ENCODE measurements at regions not wholly inside any gene's neighbourhood (a gene's known extent, or its start where the extent isn't known, plus 50 kb on each side); places are given as distances from the start of the nearest gene placed in this dataset.

DNA sequence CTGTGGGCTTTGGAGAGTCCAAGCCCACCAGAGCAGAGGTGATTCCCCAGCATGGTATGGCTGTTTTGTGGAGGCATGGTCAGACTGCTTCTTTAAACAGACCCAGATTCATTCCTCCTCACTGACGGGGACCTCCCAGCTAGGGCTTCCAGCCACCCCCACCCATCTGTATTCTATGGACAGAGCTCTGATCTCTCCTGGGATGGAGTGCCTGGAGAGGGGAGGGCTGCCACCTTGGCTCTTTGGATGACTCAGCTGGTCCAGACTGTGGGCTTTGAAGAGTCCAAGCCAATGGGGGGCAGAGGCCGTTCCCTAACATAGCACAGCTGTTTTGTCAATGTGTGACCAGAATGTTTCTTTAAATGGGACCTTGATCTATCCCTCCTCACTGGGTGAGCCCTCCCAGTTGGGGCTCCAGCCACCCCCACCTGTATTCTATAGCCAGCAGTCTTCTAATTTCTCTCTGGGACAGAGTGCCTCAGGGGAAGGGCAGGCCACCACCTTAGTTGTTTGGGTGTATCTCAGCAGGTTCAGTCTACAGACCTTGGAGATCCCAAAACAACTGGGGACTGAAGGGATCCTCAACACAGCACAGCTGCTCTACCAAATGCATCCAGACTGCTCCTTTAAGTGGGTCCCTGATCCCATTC, 122.0 kb upstream of the OSTN start:
- no peaks in the 10 kb centered on the region for H3K4me1 Mint-ChIP-seq (ENCODE audit: low read depth, unreplicated experiment)
- CTCF ChIA-PET, result interaction anchor here (0.5 kb wide), 1 partner anchor 1875 kb away, joined by 3 read pairs; no protein-coding TSS in a partner anchor
- TF ChIP-seq, protein P1, sequence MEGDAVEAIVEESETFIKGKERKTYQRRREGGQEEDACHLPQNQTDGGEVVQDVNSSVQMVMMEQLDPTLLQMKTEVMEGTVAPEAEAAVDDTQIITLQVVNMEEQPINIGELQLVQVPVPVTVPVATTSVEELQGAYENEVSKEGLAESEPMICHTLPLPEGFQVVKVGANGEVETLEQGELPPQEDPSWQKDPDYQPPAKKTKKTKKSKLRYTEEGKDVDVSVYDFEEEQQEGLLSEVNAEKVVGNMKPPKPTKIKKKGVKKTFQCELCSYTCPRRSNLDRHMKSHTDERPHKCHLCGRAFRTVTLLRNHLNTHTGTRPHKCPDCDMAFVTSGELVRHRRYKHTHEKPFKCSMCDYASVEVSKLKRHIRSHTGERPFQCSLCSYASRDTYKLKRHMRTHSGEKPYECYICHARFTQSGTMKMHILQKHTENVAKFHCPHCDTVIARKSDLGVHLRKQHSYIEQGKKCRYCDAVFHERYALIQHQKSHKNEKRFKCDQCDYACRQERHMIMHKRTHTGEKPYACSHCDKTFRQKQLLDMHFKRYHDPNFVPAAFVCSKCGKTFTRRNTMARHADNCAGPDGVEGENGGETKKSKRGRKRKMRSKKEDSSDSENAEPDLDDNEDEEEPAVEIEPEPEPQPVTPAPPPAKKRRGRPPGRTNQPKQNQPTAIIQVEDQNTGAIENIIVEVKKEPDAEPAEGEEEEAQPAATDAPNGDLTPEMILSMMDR (IDR thresholded peaks at IDR 0.05; ENCODE audit: unreplicated experiment), result no peak
- no peak overlapping the region for H3K4me3 Mint-ChIP-seq (ENCODE audit: low read depth, unreplicated experiment)
- no peaks in the 10 kb centered on the region for H3K27me3 Mint-ChIP-seq (ENCODE audit: unreplicated experiment)
- no TSS peak for BruUV-seq (replicated peaks)
- H3K9me3 Mint-ChIP-seq (ENCODE audit: low read depth, unreplicated experiment), result peaks cover 6% of the 10 kb centered on the region
- intact Hi-C loops (cut with micrococcal nuclease; ENCODE audit: unreplicated experiment), result no loop called here
- H3K27ac Mint-ChIP-seq (ENCODE audit: unreplicated experiment), result no peak overlapping the region
- H3K36me3 Mint-ChIP-seq (ENCODE audit: insufficient read depth, unreplicated experiment), result no peaks in the 10 kb centered on the region
- DNase-seq, result no peak

DNA sequence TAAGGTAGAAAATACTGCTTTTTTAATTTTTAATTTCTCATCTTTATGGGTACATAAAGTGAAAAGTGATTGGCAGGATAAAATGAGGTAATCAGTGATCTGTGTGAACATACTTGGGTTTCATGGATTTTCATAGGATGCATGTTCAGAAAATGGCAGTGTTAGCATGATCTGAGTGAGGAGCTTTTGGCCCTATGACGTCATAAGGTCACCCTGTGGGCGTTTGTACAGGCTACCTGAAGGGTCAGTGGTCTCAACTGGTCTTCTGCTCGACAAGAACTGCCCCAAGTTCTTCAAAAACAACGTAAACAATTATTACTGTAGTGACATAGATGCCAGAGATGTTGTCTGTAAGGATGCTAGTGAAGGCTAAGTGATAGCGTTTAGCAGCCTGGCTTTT, 124.5 kb upstream of the OSTN start:
- intact Hi-C loops (cut with micrococcal nuclease; ENCODE audit: unreplicated experiment), result no loop called here
- H3K4me3 Mint-ChIP-seq (ENCODE audit: low read depth, unreplicated experiment), result no peak overlapping the region
- CTCF ChIA-PET, result no interaction called here
- BruUV-seq (replicated peaks), result no TSS peak
- DNase-seq, result no peak
- no peaks in the 10 kb centered on the region for H3K27me3 Mint-ChIP-seq (ENCODE audit: unreplicated experiment)
- no peak overlapping the region for H3K27ac Mint-ChIP-seq (ENCODE audit: unreplicated experiment)
- TF ChIP-seq, protein P1 (IDR thresholded peaks at IDR 0.05; ENCODE audit: unreplicated experiment), result no peak
- peaks cover 22% of the 10 kb centered on the region for H3K4me1 Mint-ChIP-seq (ENCODE audit: low read depth, unreplicated experiment)
- peaks cover 6% of the 10 kb centered on the region for H3K9me3 Mint-ChIP-seq (ENCODE audit: low read depth, unreplicated experiment)
- H3K36me3 Mint-ChIP-seq (ENCODE audit: insufficient read depth, unreplicated experiment), result no peaks in the 10 kb centered on the region

DNA sequence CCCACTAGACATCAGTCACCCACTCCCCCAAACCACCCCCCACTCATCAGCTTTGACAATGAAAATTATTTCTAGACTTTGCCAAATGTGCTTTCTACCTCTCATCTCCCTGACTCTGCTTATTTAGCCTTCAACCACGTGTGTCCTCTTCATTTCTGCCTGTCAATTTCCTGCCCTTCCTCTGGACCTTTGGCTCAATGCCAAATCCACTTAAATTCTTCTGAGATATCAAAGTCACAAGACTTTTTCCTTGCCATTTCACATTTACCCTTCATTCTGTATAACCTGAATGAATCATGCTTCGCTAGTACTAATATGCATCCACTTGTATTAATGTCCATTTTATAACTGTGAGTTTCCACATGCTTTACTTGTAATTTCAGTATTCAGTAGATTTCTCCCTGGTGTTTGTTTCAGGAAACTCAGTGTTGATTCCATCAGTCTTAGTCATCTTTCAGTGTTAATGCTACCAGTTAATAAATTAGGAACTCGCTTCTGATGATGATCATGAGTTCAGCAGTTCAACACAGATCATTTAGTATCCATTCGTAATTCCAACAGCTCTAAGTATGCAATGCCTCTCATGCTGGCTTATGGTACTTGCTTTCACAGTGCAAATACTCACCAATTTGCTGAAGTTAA, 128.2 kb upstream of the OSTN start:
- Mint-ChIP-seq H3K4me3 (ENCODE audit: low read depth, unreplicated experiment) (no peak overlapping the region), H3K4me1 (ENCODE audit: low read depth, unreplicated experiment) (peaks cover 30% of the 10 kb centered on the region), H3K36me3 (ENCODE audit: insufficient read depth, unreplicated experiment) (no peaks in the 10 kb centered on the region), H3K27ac (ENCODE audit: unreplicated experiment) (peak overlapping the region; percentile 5), H3K27me3 (ENCODE audit: unreplicated experiment) (no peaks in the 10 kb centered on the region), H3K9me3 (ENCODE audit: low read depth, unreplicated experiment) (no peaks in the 10 kb centered on the region)
- CTCF ChIA-PET, result no interaction called here
- TF ChIP-seq, protein P1 (IDR thresholded peaks at IDR 0.05; ENCODE audit: unreplicated experiment), result no peak
- no peak for DNase-seq
- intact Hi-C loops (cut with micrococcal nuclease; ENCODE audit: unreplicated experiment), result no loop called here
- no TSS peak for BruUV-seq (replicated peaks)

DNA sequence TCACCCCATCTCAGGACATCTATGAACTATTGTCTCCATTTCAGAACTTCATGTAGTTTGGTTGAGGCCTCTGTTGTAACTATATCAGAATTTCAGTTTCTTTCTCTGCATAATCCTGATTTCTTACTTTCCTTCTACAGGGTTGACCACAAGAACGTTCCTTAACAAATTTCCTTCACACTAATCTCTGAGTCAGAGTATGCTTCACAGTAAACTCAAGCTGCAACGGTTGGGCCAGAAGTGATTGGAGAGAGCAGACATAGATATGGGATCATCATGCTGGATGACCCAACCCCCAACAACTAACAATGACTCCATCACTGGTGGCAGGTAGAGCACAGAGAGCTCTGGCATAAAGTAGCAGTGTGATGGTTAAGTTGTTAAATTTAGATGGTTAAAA, 128.8 kb upstream of the OSTN start:
- BruUV-seq (replicated peaks), result no TSS peak
- H3K27me3 Mint-ChIP-seq (ENCODE audit: unreplicated experiment), result no peaks in the 10 kb centered on the region
- TF ChIP-seq, protein P1 (IDR thresholded peaks at IDR 0.05; ENCODE audit: unreplicated experiment), result no peak
- CTCF ChIA-PET, result no interaction called here
- no peak for DNase-seq
- no peaks in the 10 kb centered on the region for H3K36me3 Mint-ChIP-seq (ENCODE audit: insufficient read depth, unreplicated experiment)
- intact Hi-C loops (cut with micrococcal nuclease; ENCODE audit: unreplicated experiment), result no loop called here
- H3K27ac Mint-ChIP-seq (ENCODE audit: unreplicated experiment), result no peak overlapping the region
- no peaks in the 10 kb centered on the region for H3K9me3 Mint-ChIP-seq (ENCODE audit: low read depth, unreplicated experiment)
- H3K4me3 Mint-ChIP-seq (ENCODE audit: low read depth, unreplicated experiment), result no peak overlapping the region
- H3K4me1 Mint-ChIP-seq (ENCODE audit: low read depth, unreplicated experiment), result peaks cover 36% of the 10 kb centered on the region
